Endothelial cell (in vitro differentiated cells): ENCODE measurements at regions not wholly inside any gene's neighbourhood (a gene's known extent, or its start where the extent isn't known, plus 50 kb on each side); places are given as distances from the start of the nearest gene placed in this dataset.
"Not testable (repeated sequence)": the region's sequence is repeated elsewhere in the genome, so short reads cannot be mapped to it uniquely, and the experiment has no call there.

Source experiments
- DNase-seq: peaks from one replicate; pipeline ENCODE4 v3.0.0; 2021; ENCODE audit warnings: low spot score
- H3K27ac Mint-ChIP-seq: one replicate; pipeline ENCODE4 v1.8.0; 2021; ENCODE audit warnings: mixed read lengths, inconsistent platforms; ENCODE audit not compliant: unreplicated experiment
- H3K27me3 Mint-ChIP-seq: one replicate; pipeline ENCODE4 v1.8.0; 2021; ENCODE audit warnings: mild to moderate bottlenecking, moderate library complexity, mixed read lengths, inconsistent platforms; ENCODE audit not compliant: unreplicated experiment
- H3K36me3 Mint-ChIP-seq: one replicate; pipeline ENCODE4 v1.8.0; 2021; ENCODE audit warnings: mild to moderate bottlenecking, low read depth, mixed read lengths, inconsistent platforms; ENCODE audit not compliant: unreplicated experiment
- H3K4me1 Mint-ChIP-seq: one replicate; pipeline ENCODE4 v1.8.0; 2021; ENCODE audit warnings: mild to moderate bottlenecking, mixed read lengths, inconsistent platforms; ENCODE audit not compliant: unreplicated experiment
- H3K4me3 Mint-ChIP-seq: one replicate; pipeline ENCODE4 v1.8.0; 2021; ENCODE audit warnings: mild to moderate bottlenecking, mixed read lengths, inconsistent platforms; ENCODE audit not compliant: unreplicated experiment
- H3K9me3 Mint-ChIP-seq: one replicate; pipeline ENCODE4 v1.8.0; 2021; ENCODE audit warnings: mixed read lengths, inconsistent platforms; ENCODE audit not compliant: unreplicated experiment
- CTCF ChIP-seq: fragments of 200-600 bp; sonication (generic); IDR thresholded peaks from one replicate; pipeline ENCODE4 v1.5.0; 2021; ENCODE audit warnings: antibody characterized with exemption; ENCODE audit not compliant: unreplicated experiment

- TF ChIP-seq CTCF, result no peak
- Mint-ChIP-seq H3K36me3 (no peaks in the 10 kb centered on the region), H3K27ac (no peak overlapping the region), H3K4me1 (peaks cover 5% of the 10 kb centered on the region), H3K27me3 (peaks cover 3% of the 10 kb centered on the region), H3K4me3 (no peak overlapping the region), H3K9me3 (no peaks in the 10 kb centered on the region)
- no peak for DNase-seq
Observed at GRCh38 chr1:9441451-9442133, 97.7 kb upstream of the SLC25A33 start.

GRCh38 chr1:9442278-9442846, 96.9 kb upstream of the SLC25A33 start:
- peaks cover 3% of the 10 kb centered on the region for H3K27me3 Mint-ChIP-seq
- H3K4me3 Mint-ChIP-seq, result no peak overlapping the region
- H3K36me3 Mint-ChIP-seq, result no peaks in the 10 kb centered on the region
- peaks cover 5% of the 10 kb centered on the region for H3K4me1 Mint-ChIP-seq
- no peaks in the 10 kb centered on the region for H3K9me3 Mint-ChIP-seq
- H3K27ac Mint-ChIP-seq, result no peak overlapping the region
- no peak for TF ChIP-seq CTCF
- no peak for DNase-seq

GRCh38 chr1:9442986-9443385, 96.3 kb upstream of the SLC25A33 start:
- DNase-seq, result no peak
- Mint-ChIP-seq H3K27me3 (peaks cover 3% of the 10 kb centered on the region), H3K4me3 (no peak overlapping the region), H3K9me3 (no peaks in the 10 kb centered on the region), H3K27ac (no peak overlapping the region), H3K4me1 (peaks cover 6% of the 10 kb centered on the region), H3K36me3 (no peaks in the 10 kb centered on the region)
- TF ChIP-seq CTCF, result no peak

GRCh38 chr1:9443913-9444445, 95.3 kb upstream of the SLC25A33 start:
- Mint-ChIP-seq H3K9me3 (no peaks in the 10 kb centered on the region), H3K27me3 (peaks cover 7% of the 10 kb centered on the region), H3K4me3 (no peak overlapping the region), H3K36me3 (no peaks in the 10 kb centered on the region), H3K27ac (no peak overlapping the region), H3K4me1 (peaks cover 15% of the 10 kb centered on the region)
- no peak for TF ChIP-seq CTCF
- DNase-seq, result no peak

- no peak for DNase-seq
- Mint-ChIP-seq H3K27ac (no peak overlapping the region), H3K36me3 (no peaks in the 10 kb centered on the region), H3K9me3 (no peaks in the 10 kb centered on the region), H3K4me1 (peaks cover 16% of the 10 kb centered on the region), H3K4me3 (no peak overlapping the region), H3K27me3 (peaks cover 8% of the 10 kb centered on the region)
- TF ChIP-seq CTCF, result no peak
Observed at GRCh38 chr1:9444532-9444931, 94.7 kb upstream of the SLC25A33 start.

GRCh38 chr1:9445081-9445480, 94.2 kb upstream of the SLC25A33 start:
- not testable (repeated sequence) for H3K27me3 Mint-ChIP-seq, H3K9me3 Mint-ChIP-seq, DNase-seq, H3K27ac Mint-ChIP-seq, H3K4me3 Mint-ChIP-seq, H3K36me3 Mint-ChIP-seq
- H3K4me1 Mint-ChIP-seq, result peaks cover 16% of the 10 kb centered on the region
